ENCODE measurements at regions not wholly inside any gene's neighbourhood (a gene's known extent, or its start where the extent isn't known, plus 50 kb on each side); places are given as distances from the start of the nearest gene placed in this dataset.

DNA sequence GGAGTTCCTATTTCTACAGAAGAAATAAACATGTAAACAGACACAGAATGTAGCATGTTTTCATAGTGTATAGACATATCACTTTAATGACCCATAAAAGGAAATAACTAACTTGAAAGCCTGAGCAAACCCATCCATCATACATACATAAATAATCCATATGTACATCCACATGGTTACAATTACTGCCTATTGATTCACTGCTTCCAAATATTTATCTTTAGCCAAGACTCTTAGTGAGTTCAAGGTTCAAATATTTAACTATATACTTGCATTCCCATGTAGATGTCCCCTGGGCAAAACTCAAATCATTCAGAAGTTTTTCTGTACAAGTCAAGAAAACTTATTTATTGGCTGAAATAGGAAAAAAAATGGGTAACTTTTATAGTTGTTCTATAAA lies 95.4 kb downstream of the CCER1 start:
- no peak overlapping the region for H3K4me3 Mint-ChIP-seq
- no peaks in the 10 kb centered on the region for H3K9me3 Mint-ChIP-seq
- H3K36me3 Mint-ChIP-seq (ENCODE audit: low read depth) = no peaks in the 10 kb centered on the region
- no peak overlapping the region for H3K27ac Mint-ChIP-seq
- no peak for DNase-seq
- TF ChIP-seq, protein P1, sequence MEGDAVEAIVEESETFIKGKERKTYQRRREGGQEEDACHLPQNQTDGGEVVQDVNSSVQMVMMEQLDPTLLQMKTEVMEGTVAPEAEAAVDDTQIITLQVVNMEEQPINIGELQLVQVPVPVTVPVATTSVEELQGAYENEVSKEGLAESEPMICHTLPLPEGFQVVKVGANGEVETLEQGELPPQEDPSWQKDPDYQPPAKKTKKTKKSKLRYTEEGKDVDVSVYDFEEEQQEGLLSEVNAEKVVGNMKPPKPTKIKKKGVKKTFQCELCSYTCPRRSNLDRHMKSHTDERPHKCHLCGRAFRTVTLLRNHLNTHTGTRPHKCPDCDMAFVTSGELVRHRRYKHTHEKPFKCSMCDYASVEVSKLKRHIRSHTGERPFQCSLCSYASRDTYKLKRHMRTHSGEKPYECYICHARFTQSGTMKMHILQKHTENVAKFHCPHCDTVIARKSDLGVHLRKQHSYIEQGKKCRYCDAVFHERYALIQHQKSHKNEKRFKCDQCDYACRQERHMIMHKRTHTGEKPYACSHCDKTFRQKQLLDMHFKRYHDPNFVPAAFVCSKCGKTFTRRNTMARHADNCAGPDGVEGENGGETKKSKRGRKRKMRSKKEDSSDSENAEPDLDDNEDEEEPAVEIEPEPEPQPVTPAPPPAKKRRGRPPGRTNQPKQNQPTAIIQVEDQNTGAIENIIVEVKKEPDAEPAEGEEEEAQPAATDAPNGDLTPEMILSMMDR (IDR thresholded peaks at IDR 0.05) = no peak
- H3K27me3 Mint-ChIP-seq (ENCODE audit: insufficient read depth) = no peaks in the 10 kb centered on the region
- no peaks in the 10 kb centered on the region for H3K4me1 Mint-ChIP-seq (ENCODE audit: low read depth)

DNA sequence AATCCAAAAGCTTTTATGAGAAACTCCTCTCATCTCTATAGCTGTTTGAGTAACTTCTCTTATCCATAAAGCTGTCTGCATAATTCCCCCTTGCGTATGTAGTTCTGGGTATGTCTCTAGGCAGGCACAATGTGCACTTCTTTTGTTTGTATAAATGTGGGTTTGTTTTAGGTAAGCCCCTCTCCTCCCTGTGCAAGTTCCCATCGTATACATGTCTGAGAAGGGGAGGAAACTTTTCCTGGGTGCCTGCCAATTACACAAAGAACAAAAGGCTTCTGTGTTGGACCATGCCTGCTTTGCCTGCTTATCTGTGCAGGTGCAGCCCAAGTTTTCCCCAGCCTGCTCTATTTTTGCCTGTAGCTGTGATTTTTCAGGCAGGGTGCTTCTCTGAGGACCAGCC lies 96.7 kb downstream of the CCER1 start:
- Mint-ChIP-seq H3K4me1 (ENCODE audit: low read depth) (peaks cover 7% of the 10 kb centered on the region; the same call in 1 of the 2 replicates), H3K27ac (no peak overlapping the region), H3K27me3 (ENCODE audit: insufficient read depth) (no peaks in the 10 kb centered on the region), H3K36me3 (ENCODE audit: low read depth) (no peaks in the 10 kb centered on the region), H3K9me3 (no peaks in the 10 kb centered on the region), H3K4me3 (no peak overlapping the region)
- no peak for DNase-seq
- TF ChIP-seq, protein P1 (IDR thresholded peaks at IDR 0.05) = no peak

DNA sequence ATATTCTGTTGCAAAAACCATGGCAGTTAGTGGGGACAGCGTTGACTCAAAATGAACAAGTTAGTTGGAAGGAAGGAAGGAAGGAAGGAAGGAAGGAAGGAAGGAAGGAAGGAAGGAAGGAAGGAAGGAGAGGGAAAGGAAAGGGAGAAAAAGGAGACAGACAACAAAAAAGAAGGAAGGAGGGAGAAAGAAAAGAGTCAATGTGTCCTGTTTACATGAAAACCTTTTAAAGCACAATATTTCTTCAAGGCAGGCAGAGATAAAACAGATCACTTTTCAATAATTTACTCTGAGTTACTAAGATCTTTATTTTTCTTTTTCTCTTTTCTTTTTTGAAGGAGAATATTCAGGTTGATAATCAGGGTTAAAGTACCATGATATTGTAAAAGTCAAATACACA lies 99.4 kb downstream of the CCER1 start:
- no peak for DNase-seq
- no peaks in the 10 kb centered on the region for H3K27me3 Mint-ChIP-seq (ENCODE audit: insufficient read depth)
- H3K9me3 Mint-ChIP-seq = no peaks in the 10 kb centered on the region
- H3K4me3 Mint-ChIP-seq = no peak overlapping the region
- peaks cover 7% of the 10 kb centered on the region; the same call in 1 of the 2 replicates for H3K4me1 Mint-ChIP-seq (ENCODE audit: low read depth)
- TF ChIP-seq, protein P1 (IDR thresholded peaks at IDR 0.05) = no peak
- H3K36me3 Mint-ChIP-seq (ENCODE audit: low read depth) = no peaks in the 10 kb centered on the region
- no peak overlapping the region for H3K27ac Mint-ChIP-seq

DNA sequence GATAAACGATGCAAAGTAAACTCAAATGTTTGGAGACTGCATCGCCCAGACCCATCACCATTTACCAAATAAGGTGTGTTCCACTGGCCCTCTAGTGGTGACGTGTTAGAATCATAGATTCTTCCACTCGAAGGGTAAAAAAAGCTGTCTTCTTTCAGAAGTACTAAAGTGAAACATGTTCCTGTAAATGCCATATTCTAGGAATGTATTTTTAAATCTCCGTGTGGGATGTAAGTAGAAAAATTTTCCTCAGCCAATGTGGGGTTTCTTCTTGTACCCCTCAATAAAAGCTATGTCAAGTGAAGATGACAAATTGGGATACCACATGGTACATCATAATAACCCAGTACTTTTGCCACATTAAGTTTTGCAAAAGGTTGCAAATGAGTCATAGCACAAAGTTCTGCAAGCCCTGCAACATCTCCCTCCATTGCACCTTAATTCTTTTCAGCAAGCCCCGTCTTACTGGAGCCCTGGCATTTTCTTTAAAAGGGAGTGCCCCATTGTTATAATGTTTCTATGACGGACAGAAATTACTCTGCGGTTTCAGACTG lies 100.8 kb downstream of the CCER1 start:
- Mint-ChIP-seq H3K4me3 (no peak overlapping the region), H3K4me1 (ENCODE audit: low read depth) (peaks cover 7% of the 10 kb centered on the region; the same call in 1 of the 2 replicates), H3K27ac (no peak overlapping the region), H3K36me3 (ENCODE audit: low read depth) (no peaks in the 10 kb centered on the region), H3K27me3 (ENCODE audit: insufficient read depth) (peaks cover 2% of the 10 kb centered on the region; the same call in 1 of the 2 replicates), H3K9me3 (no peaks in the 10 kb centered on the region)
- TF ChIP-seq, protein P1 (IDR thresholded peaks at IDR 0.05) = peak; percentile 88
- peak; percentile 16 for DNase-seq

DNA sequence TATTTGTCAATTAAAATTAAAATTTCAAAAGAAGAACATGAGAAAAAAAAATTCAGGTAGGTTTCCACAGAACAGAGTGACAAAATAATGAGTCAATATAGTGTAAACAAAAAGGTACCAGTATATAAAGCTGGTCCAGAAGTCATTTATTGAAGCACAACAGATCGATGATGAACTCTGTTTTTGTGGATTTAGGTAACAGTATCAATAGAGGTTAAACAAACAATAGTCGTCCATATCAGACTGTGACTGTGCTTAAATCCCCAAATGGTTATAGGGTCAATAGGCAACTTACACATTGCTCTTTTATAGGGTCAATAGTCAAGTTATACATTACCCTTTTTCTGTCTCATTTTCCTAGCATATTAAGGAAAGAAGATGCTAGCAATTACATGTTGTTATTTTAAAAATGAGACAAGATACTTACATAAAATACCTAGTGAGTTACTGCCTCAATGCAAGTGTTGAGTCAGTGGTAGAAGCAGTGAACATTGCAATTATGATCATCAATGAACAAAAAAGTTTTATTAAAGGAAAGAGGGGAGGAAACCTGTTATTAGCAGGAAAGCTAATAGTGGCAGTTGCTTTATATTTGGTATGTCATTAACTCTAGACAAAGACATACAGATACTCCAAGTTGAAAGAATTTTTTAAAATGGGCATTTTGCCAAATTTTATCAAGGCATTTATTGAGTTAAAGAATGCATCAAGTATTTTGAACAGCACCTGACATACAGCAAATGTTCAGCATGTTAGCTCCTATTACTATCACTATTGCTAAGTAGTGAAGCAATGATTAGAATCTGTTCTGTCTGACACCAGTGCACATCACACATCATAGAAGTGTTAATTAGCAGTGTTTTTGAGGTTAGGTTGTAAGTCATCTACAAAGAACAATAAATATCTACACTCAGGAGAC lies 102.9 kb downstream of the CCER1 start:
- no peak overlapping the region for H3K4me3 Mint-ChIP-seq
- no peak for DNase-seq
- no peaks in the 10 kb centered on the region for H3K36me3 Mint-ChIP-seq (ENCODE audit: low read depth)

More for the DNA sequence above, 102.9 kb downstream of the CCER1 start:
- TF ChIP-seq, protein P1 (IDR thresholded peaks at IDR 0.05) = no peak
- H3K9me3 Mint-ChIP-seq = no peaks in the 10 kb centered on the region
- H3K27me3 Mint-ChIP-seq (ENCODE audit: insufficient read depth) = peaks cover 2% of the 10 kb centered on the region; the same call in 1 of the 2 replicates
- no peak overlapping the region for H3K27ac Mint-ChIP-seq
- H3K4me1 Mint-ChIP-seq (ENCODE audit: low read depth) = peaks cover 7% of the 10 kb centered on the region; the same call in 1 of the 2 replicates
